Right cardiac atrium (tissue), 5 donors: ENCODE measurements at regions not wholly inside any gene's neighbourhood (a gene's known extent, or its start where the extent isn't known, plus 50 kb on each side); places are given as distances from the start of the nearest gene placed in this dataset.

Experiments used
- ATAC-seq, 2 donors: fragments of 200-7000 bp; cut with Tn5 transposase; one replicate each; pipeline versions ENCODE4 v1.8.0 to v1.9.1; 2020; ENCODE audit warnings: moderate library complexity in 2 of 2, mild to moderate bottlenecking in 1 of 2
- DNase-seq, 3 donors: peaks; one replicate each; pipeline ENCODE4 v3.0.0-alpha.2; 2020
- H3K27ac ChIP-seq: one replicate; pipeline ENCODE4 v1.5.1; 2013; ENCODE audit warnings: mild to moderate bottlenecking, low read length, control low read depth, moderate library complexity
- H3K27me3 ChIP-seq: one replicate; pipeline ENCODE4 v1.6.1; 2013; ENCODE audit not compliant: control insufficient read depth, insufficient read depth
- H3K4me1 ChIP-seq: one replicate; pipeline ENCODE4 v1.6.1; 2013; ENCODE audit warnings: low read length; ENCODE audit not compliant: control insufficient read depth, insufficient read depth
- H3K4me3 ChIP-seq: one replicate; pipeline ENCODE4 v1.5.1; 2013; ENCODE audit warnings: low read length, control low read depth
- H3K9me3 ChIP-seq: one replicate; pipeline ENCODE4 v1.6.1; 2013; ENCODE audit warnings: low read length; ENCODE audit not compliant: control insufficient read depth
- WGBS: extraction: QIAGEN DNeasy Blood & Tissue Kit; methylation state at CpG from one replicate; pipeline ENCODE4 v1.1.7; 2013; 5-methylcytosine and 5-hydroxymethylcytosine counted together
- intact Hi-C, 4 donors: fragments of 100-400 bp; cut with DNase I; formaldehyde crosslinking; loops; one replicate each; pipeline versions ENCODE4 v1.11.0 to v1.14.0; 2022 to 2023
- donor health status: healthy with polysubstance abuse.
- donor health status: DM: no; HTN: yes; CAD: no.
- donor health status: DM: no; HTN: no; CAD: no.
- donor health status: DM: no; HTN: yes; CAD: no; lungs with severe emphysema.
- donor health status: DM: yes; HTN: yes; CAD: no.

- ATAC-seq (no peak), DNase-seq (no peak)
- Histone ChIP-seq H3K27ac (no peak overlapping the region), H3K9me3 (no peaks in the 10 kb centered on the region), H3K4me1 (no peaks in the 10 kb centered on the region), H3K27me3 (no peaks in the 10 kb centered on the region), H3K4me3 (no peak overlapping the region)
- 63% methylated on average over 2 of the region's 2 CpGs for WGBS
- intact Hi-C loops, result no loop called here
These were observed 121.5 kb upstream of the DPP6 start for GRCh38 chr7:153930696-153931095.

- WGBS, result 78% methylated on average over 5 of the region's 5 CpGs
- DNase-seq, result no peak
- ATAC-seq, result no peak
- H3K27ac ChIP-seq, result no peak overlapping the region
- no peaks in the 10 kb centered on the region for H3K4me1 ChIP-seq
- H3K27me3 ChIP-seq, result no peaks in the 10 kb centered on the region
- H3K9me3 ChIP-seq, result no peaks in the 10 kb centered on the region
- H3K4me3 ChIP-seq, result no peak overlapping the region
- intact Hi-C loops, result no loop called here
These were observed 118.2 kb upstream of the DPP6 start for GRCh38 chr7:153934048-153934447.

GRCh38 chr7:153934629-153935028 is 117.6 kb upstream of the DPP6 start:
- Histone ChIP-seq H3K9me3 (no peaks in the 10 kb centered on the region), H3K4me1 (no peaks in the 10 kb centered on the region), H3K27ac (no peak overlapping the region), H3K27me3 (no peaks in the 10 kb centered on the region), H3K4me3 (no peak overlapping the region)
- DNase-seq, result no peak
- WGBS, result 58% methylated on average over 10 of the region's 10 CpGs
- no peak for ATAC-seq
- intact Hi-C loops, result no loop called here

GRCh38 chr7:153935095-153935494 is 117.1 kb upstream of the DPP6 start:
- Histone ChIP-seq H3K4me1 (no peaks in the 10 kb centered on the region), H3K9me3 (no peaks in the 10 kb centered on the region), H3K27me3 (no peaks in the 10 kb centered on the region), H3K27ac (no peak overlapping the region), H3K4me3 (no peak overlapping the region)
- intact Hi-C loops, result no loop called here
- ATAC-seq (no peak), DNase-seq (no peak)
- WGBS, result 52% methylated on average over 13 of the region's 13 CpGs

- Histone ChIP-seq H3K27me3 (no peaks in the 10 kb centered on the region), H3K4me3 (no peak overlapping the region), H3K4me1 (no peaks in the 10 kb centered on the region), H3K9me3 (no peaks in the 10 kb centered on the region), H3K27ac (no peak overlapping the region)
- 86% methylated on average over 8 of the region's 8 CpGs for WGBS
- no peak for DNase-seq
- intact Hi-C loops, result no loop called here
- ATAC-seq, result no peak
These were observed 113.7 kb upstream of the DPP6 start for GRCh38 chr7:153938451-153938850.

GRCh38 chr7:153939177-153939576 is 113.0 kb upstream of the DPP6 start:
- no peaks in the 10 kb centered on the region for H3K4me1 ChIP-seq
- H3K27ac ChIP-seq, result no peak overlapping the region
- no peak overlapping the region for H3K4me3 ChIP-seq
- DNase-seq (no peak), ATAC-seq (no peak)
- intact Hi-C loops, result no loop called here
- no peaks in the 10 kb centered on the region for H3K27me3 ChIP-seq
- no peaks in the 10 kb centered on the region for H3K9me3 ChIP-seq
- 62% methylated on average over 5 of the region's 5 CpGs for WGBS

GRCh38 chr7:153939654-153940053 is 112.5 kb upstream of the DPP6 start:
- Histone ChIP-seq H3K27ac (no peak overlapping the region), H3K4me3 (no peak overlapping the region), H3K27me3 (no peaks in the 10 kb centered on the region), H3K9me3 (no peaks in the 10 kb centered on the region), H3K4me1 (no peaks in the 10 kb centered on the region)
- WGBS, result 82% methylated on average over 3 of the region's 3 CpGs
- DNase-seq (no peak), ATAC-seq (no peak)
- intact Hi-C loops, result no loop called here

- Histone ChIP-seq H3K4me3 (no peak overlapping the region), H3K9me3 (no peaks in the 10 kb centered on the region), H3K4me1 (no peaks in the 10 kb centered on the region), H3K27ac (no peak overlapping the region), H3K27me3 (no peaks in the 10 kb centered on the region)
- WGBS, result 69% methylated on average over 5 of the region's 5 CpGs
- intact Hi-C loops, result no loop called here
- ATAC-seq (no peak), DNase-seq (no peak)
These were observed 111.1 kb upstream of the DPP6 start for GRCh38 chr7:153941061-153941460.

GRCh38 chr7:153942036-153942435 is 110.2 kb upstream of the DPP6 start:
- H3K27ac ChIP-seq, result no peak overlapping the region
- DNase-seq (no peak), ATAC-seq (no peak)
- no peaks in the 10 kb centered on the region for H3K4me1 ChIP-seq
- 76% methylated on average over 7 of the region's 7 CpGs for WGBS
- H3K9me3 ChIP-seq, result no peaks in the 10 kb centered on the region
- no peaks in the 10 kb centered on the region for H3K27me3 ChIP-seq
- intact Hi-C loops, result no loop called here
- H3K4me3 ChIP-seq, result no peak overlapping the region

GRCh38 chr7:153943457-153943856 is 108.7 kb upstream of the DPP6 start:
- no peaks in the 10 kb centered on the region for H3K9me3 ChIP-seq
- intact Hi-C loops, result no loop called here
- 11% methylated on average over 4 of the region's 4 CpGs for WGBS
- H3K27ac ChIP-seq, result no peak overlapping the region
- ATAC-seq, result no peak
- DNase-seq, result no peak
- H3K4me1 ChIP-seq, result no peaks in the 10 kb centered on the region
- H3K27me3 ChIP-seq, result no peaks in the 10 kb centered on the region
- no peak overlapping the region for H3K4me3 ChIP-seq

GRCh38 chr7:153943861-153944260 is 108.3 kb upstream of the DPP6 start:
- DNase-seq (no peak), ATAC-seq (no peak)
- Histone ChIP-seq H3K9me3 (no peaks in the 10 kb centered on the region), H3K4me3 (no peak overlapping the region), H3K27me3 (no peaks in the 10 kb centered on the region), H3K4me1 (no peaks in the 10 kb centered on the region), H3K27ac (no peak overlapping the region)
- 30% methylated on average over 12 of the region's 12 CpGs for WGBS
- intact Hi-C loops, result no loop called here

- no peak overlapping the region for H3K4me3 ChIP-seq
- ATAC-seq (no peak), DNase-seq (no peak)
- no peak overlapping the region for H3K27ac ChIP-seq
- 44% methylated on average over 2 of the region's 2 CpGs for WGBS
- H3K9me3 ChIP-seq, result no peaks in the 10 kb centered on the region
- intact Hi-C loops, result no loop called here
- no peaks in the 10 kb centered on the region for H3K4me1 ChIP-seq
- H3K27me3 ChIP-seq, result no peaks in the 10 kb centered on the region
These were observed 104.1 kb upstream of the DPP6 start for GRCh38 chr7:153948060-153948459.
